ENCODE measurements at regions not wholly inside any gene's neighbourhood (a gene's known extent, or its start where the extent isn't known, plus 50 kb on each side); places are given as distances from the start of the nearest gene placed in this dataset.
A peak's percentile ranks its signal among the peaks of the same experiment; 100 is the strongest.

GRCh38 chr3:170739410-170739809 lies 130.6 kb downstream of the RPL22L1 start (continued):
- TF ChIP-seq TAL1 (IDR thresholded peaks at IDR 0.05) = no peak
- TF ChIP-seq ESRRB (CRISPR knock-in tag; IDR thresholded peaks at IDR 0.05; ENCODE audit: borderline replicate concordance) = no peak
- no peak for TF ChIP-seq PHF8 (IDR thresholded peaks at IDR 0.05; ENCODE audit: borderline replicate concordance, low read length)
- TF ChIP-seq FOXK1 (CRISPR knock-in tag; IDR thresholded peaks at IDR 0.05; ENCODE audit: borderline replicate concordance) = no peak
- no peak for TF ChIP-seq THRA (IDR thresholded peaks at IDR 0.05)

DNA sequence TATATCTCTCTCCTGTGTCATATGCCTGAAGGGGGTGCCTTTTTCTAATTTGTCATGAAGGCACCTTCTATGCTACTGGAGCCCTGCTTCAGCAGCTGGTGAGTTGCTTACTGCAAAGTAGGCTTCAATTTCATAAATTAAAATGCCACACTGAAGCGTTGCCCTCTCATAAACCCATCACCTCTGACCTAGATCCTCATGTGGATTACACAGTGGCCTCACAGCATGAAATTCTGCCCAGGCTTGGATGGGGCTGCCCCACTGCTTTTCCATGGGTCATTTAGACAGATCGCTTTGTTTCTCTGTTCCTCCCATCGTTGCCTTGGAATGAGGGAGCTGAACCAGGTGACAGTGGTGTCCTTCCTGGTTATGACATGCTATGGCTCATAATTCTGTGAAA lies 131.2 kb downstream of the RPL22L1 start:
- H3K36me3 ChIP-seq (ENCODE audit: control insufficient read depth, insufficient read depth, low read length) = no peaks in the 10 kb centered on the region
- no peak overlapping the region for H3K4me3 ChIP-seq
- no peak overlapping the region for H3K9ac ChIP-seq (ENCODE audit: insufficient read depth in 1 of 2, low read depth in 2 of 2, low read length in 2 of 2)
- H3K79me2 ChIP-seq (ENCODE audit: control insufficient read depth, insufficient read depth, low read length) = no peaks in the 10 kb centered on the region
- intact Hi-C loops (cut with micrococcal nuclease) = no loop called here
- no peaks in the 10 kb centered on the region for H3K9me1 ChIP-seq (ENCODE audit: control insufficient read depth, insufficient read depth, low read length)
- FAIRE-seq (no peak), ATAC-seq (peak; percentile 39), DNase-seq (ENCODE audit: extremely low read depth in 1 of 4, low spot score in 3 of 4) (no peak)
- no peaks in the 10 kb centered on the region for H3K27me3 ChIP-seq (ENCODE audit: control insufficient read depth in 2 of 2, insufficient read depth in 2 of 2, low read length in 2 of 2)
- WGBS (ENCODE audit: insufficient coverage, low coverage, missing lambda C conversion rate) = 56% methylated on average over 3 of the region's 3 CpGs
- H2AFZ ChIP-seq (ENCODE audit: low read depth, low read length) = peak overlapping the region; percentile 73
- TF ChIP-seq RAD21 (CRISPR knock-in tag; conservative IDR thresholded peaks at IDR 0.05 in 1 of 2, IDR thresholded peaks at IDR 0.05 in 1 of 2) = peak in 1 of 2 experiments; percentile 43; a peak in 2 of 4 replicates
- TF ChIP-seq, protein P1, sequence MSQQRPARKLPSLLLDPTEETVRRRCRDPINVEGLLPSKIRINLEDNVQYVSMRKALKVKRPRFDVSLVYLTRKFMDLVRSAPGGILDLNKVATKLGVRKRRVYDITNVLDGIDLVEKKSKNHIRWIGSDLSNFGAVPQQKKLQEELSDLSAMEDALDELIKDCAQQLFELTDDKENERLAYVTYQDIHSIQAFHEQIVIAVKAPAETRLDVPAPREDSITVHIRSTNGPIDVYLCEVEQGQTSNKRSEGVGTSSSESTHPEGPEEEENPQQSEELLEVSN (IDR thresholded peaks at IDR 0.05; ENCODE audit: borderline replicate concordance in 1 of 2, extremely low read depth in 1 of 2, insufficient read depth in 1 of 2, insufficient read length in 1 of 2, low read depth in 1 of 2, low read length in 1 of 2, poor library complexity in 1 of 2, severe bottlenecking in 1 of 2) = no peak
- TF ChIP-seq, protein P2, sequence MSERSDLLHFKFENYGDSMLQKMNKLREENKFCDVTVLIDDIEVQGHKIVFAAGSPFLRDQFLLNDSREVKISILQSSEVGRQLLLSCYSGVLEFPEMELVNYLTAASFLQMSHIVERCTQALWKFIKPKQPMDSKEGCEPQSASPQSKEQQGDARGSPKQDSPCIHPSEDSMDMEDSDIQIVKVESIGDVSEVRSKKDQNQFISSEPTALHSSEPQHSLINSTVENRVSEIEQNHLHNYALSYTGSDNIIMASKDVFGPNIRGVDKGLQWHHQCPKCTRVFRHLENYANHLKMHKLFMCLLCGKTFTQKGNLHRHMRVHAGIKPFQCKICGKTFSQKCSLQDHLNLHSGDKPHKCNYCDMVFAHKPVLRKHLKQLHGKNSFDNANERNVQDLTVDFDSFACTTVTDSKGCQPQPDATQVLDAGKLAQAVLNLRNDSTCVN (CRISPR knock-in tag; IDR thresholded peaks at IDR 0.05) = no peak
- TF ChIP-seq NFE2 (IDR thresholded peaks at IDR 0.05; ENCODE audit: low read depth) = no peak
- no peak for TF ChIP-seq HDAC8 (tag; IDR thresholded peaks at IDR 0.05)
- no peak for TF ChIP-seq TARDBP (IDR thresholded peaks at IDR 0.05)
- TF ChIP-seq CXXC5 (CRISPR knock-in tag; IDR thresholded peaks at IDR 0.05) = 0 out of 2 replicates have a peak, but pooled peaks have one; percentile 17
- no peak for TF ChIP-seq ZNF324 (CRISPR knock-in tag; IDR thresholded peaks at IDR 0.05)
- TF ChIP-seq CTCF (IDR thresholded peaks at IDR 0.05 in 2 of 3, conservative IDR thresholded peaks at IDR 0.05 in 1 of 3; ENCODE audit: insufficient read depth in 2 of 3, low read depth in 1 of 3, low read length in 3 of 3) = peak in 1 of 3 experiments; percentile 23; a peak in 1 of 6 replicates
- no peaks in the 10 kb centered on the region for H3K9me3 ChIP-seq (replicated peaks; ENCODE audit: control insufficient read depth, insufficient read depth, low read depth, low read length)
- in situ Hi-C loops (cut with MboI) = no loop called here
- no TSS peak for BruUV-seq (replicated peaks)
- H3K4me1 ChIP-seq (replicated peaks in 1 of 2; ENCODE audit: control insufficient read depth in 2 of 2, insufficient read depth in 2 of 2, low read length in 2 of 2) = peaks cover 0 to 13% of the 10 kb centered on the region in 2 experiments; a peak in 2 of 5 replicates
- no peak overlapping the region for H3K27ac ChIP-seq (ENCODE audit: extremely low read depth, low read depth, low read length)
- H3K4me2 ChIP-seq (ENCODE audit: insufficient read depth, low read length) = no peak overlapping the region
- ChIA-PET POLR2A (interaction anchor here (0.8 to 3.7 kb wide), 4 partner anchors 8 to 39 kb away, joined by 3 to 18 read pairs (median 4); no protein-coding TSS in a partner anchor), CTCF (ENCODE audit: low intra/inter-chr PET ratio) (no interaction called here)
- no peaks in the 10 kb centered on the region for H4K20me1 ChIP-seq (replicated peaks; ENCODE audit: control insufficient read depth, insufficient read depth, low read length)

Data from K562 (cell line).